ENCODE measurements at regions not wholly inside any gene's neighbourhood (a gene's known extent, or its start where the extent isn't known, plus 50 kb on each side); places are given as distances from the start of the nearest gene placed in this dataset.

DNA sequence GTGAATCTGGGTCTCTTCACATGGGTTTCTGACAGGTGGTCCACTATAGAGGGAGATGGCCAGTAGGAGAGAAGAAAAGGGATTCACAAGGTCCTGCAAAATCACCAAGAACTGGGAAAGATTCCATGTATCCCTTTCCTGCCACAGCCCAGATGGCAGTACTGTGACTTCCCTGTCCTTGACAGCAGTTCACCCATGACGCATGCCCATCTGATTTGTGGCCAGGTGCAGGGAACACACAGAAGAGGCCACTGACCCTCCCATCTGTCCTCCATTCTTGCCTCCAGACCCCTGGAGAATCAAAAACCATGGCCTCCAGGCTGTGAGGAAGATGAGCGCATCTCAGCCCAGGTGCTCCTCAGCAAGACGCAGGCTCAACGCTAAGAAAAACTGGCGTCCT, 183.1 kb upstream of the RREB1 start:
- TF ChIP-seq POLR2AphosphoS5 (IDR thresholded peaks at IDR 0.05; ENCODE audit: low read depth, low read length): no peak
- TF ChIP-seq, protein P1, sequence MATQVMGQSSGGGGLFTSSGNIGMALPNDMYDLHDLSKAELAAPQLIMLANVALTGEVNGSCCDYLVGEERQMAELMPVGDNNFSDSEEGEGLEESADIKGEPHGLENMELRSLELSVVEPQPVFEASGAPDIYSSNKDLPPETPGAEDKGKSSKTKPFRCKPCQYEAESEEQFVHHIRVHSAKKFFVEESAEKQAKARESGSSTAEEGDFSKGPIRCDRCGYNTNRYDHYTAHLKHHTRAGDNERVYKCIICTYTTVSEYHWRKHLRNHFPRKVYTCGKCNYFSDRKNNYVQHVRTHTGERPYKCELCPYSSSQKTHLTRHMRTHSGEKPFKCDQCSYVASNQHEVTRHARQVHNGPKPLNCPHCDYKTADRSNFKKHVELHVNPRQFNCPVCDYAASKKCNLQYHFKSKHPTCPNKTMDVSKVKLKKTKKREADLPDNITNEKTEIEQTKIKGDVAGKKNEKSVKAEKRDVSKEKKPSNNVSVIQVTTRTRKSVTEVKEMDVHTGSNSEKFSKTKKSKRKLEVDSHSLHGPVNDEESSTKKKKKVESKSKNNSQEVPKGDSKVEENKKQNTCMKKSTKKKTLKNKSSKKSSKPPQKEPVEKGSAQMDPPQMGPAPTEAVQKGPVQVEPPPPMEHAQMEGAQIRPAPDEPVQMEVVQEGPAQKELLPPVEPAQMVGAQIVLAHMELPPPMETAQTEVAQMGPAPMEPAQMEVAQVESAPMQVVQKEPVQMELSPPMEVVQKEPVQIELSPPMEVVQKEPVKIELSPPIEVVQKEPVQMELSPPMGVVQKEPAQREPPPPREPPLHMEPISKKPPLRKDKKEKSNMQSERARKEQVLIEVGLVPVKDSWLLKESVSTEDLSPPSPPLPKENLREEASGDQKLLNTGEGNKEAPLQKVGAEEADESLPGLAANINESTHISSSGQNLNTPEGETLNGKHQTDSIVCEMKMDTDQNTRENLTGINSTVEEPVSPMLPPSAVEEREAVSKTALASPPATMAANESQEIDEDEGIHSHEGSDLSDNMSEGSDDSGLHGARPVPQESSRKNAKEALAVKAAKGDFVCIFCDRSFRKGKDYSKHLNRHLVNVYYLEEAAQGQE (IDR thresholded peaks at IDR 0.05; ENCODE audit: insufficient read depth in 1 of 2, low read depth in 2 of 2, low read length in 2 of 2): no peak
